K562 (cell line): ENCODE measurements at regions not wholly inside any gene's neighbourhood (a gene's known extent, or its start where the extent isn't known, plus 50 kb on each side); places are given as distances from the start of the nearest gene placed in this dataset.

Experiments used
- ARNT ChIP-seq, 2 experiments: fragments of 450-650 bp; IDR thresholded peaks; 2 replicates each; pipeline ENCODE4 v1.6.1; 2016; ENCODE audit warnings: mild to moderate bottlenecking in 1 of 2
- BRD9 ChIP-seq: fragments of 450-650 bp; IDR thresholded peaks from 2 replicates; pipeline ENCODE4 v1.6.1; 2018; ENCODE audit warnings: low read depth; ENCODE audit not compliant: partially characterized antibody
- GATA2 ChIP-seq: sonication (generic); formaldehyde crosslinking; IDR thresholded peaks from 2 replicates; pipeline ENCODE4 v1.4.0; 2020; ENCODE audit warnings: mild to moderate bottlenecking, missing genetic modification reagents
- GATAD2A ChIP-seq: fragments of 450-650 bp; IDR thresholded peaks from 2 replicates; pipeline ENCODE4 v1.6.1; 2017
- HMGN3 ChIP-seq: IDR thresholded peaks from 2 replicates; pipeline ENCODE4 v1.6.1; 2011; ENCODE audit warnings: borderline replicate concordance, low read depth, mild to moderate bottlenecking, mixed read lengths, low read length; ENCODE audit not compliant: insufficient read length; ENCODE audit errors: extremely low read depth
- KDM1A ChIP-seq, 2 experiments: fragments of 450-650 bp; IDR thresholded peaks; 2 replicates each; pipeline ENCODE4 v1.6.1; 2016; ENCODE audit warnings: mild to moderate bottlenecking in 2 of 2
- KLF6 ChIP-seq: fragments of 250-450 bp; sonication (Bioruptor Pico); IDR thresholded peaks from 2 replicates; pipeline ENCODE4 v1.4.0; 2020; ENCODE audit warnings: mild to moderate bottlenecking, moderate library complexity, borderline replicate concordance
- NCOA1 ChIP-seq: fragments of 450-650 bp; IDR thresholded peaks from 2 replicates; pipeline ENCODE4 v1.6.1; 2016; ENCODE audit warnings: low read depth
- NUFIP1 ChIP-seq: fragments of 450-650 bp; IDR thresholded peaks from 2 replicates; pipeline ENCODE4 v1.6.1; 2018; ENCODE audit not compliant: partially characterized antibody
- PHB ChIP-seq: fragments of 250-450 bp; sonication (Bioruptor Pico); IDR thresholded peaks from 2 replicates; pipeline ENCODE4 v1.5.0; 2021
- PHTF2 ChIP-seq: fragments of 250-450 bp; sonication (Bioruptor Pico); IDR thresholded peaks from 2 replicates; pipeline ENCODE4 v1.5.0; 2021; ENCODE audit warnings: mild to moderate bottlenecking
- POLR2AphosphoS2 ChIP-seq: IDR thresholded peaks from 2 replicates; pipeline ENCODE4 v1.6.1; 2012; ENCODE audit warnings: low read length, improper control_type of control experiment
- RCOR1 ChIP-seq, 2 experiments: IDR thresholded peaks; 2 replicates each; pipeline ENCODE4 v1.6.1; 2012; ENCODE audit warnings: low read depth in 2 of 2, low read length in 2 of 2, borderline replicate concordance in 1 of 2, improper control_type of control experiment in 1 of 2
- TSC22D4 ChIP-seq: fragments of 450-650 bp; IDR thresholded peaks from 2 replicates; pipeline ENCODE4 v1.6.1; 2016; ENCODE audit warnings: missing genetic modification characterization, missing biosample characterization, control low read depth
- ZBTB17 ChIP-seq: fragments of 450-650 bp; formaldehyde crosslinking; IDR thresholded peaks from 2 replicates; pipeline ENCODE4 v1.4.0; 2020; ENCODE audit warnings: mild to moderate bottlenecking
- ZFP1 ChIP-seq: fragments of 450-650 bp; formaldehyde crosslinking; IDR thresholded peaks from 2 replicates; pipeline ENCODE4 v1.4.0; 2020; ENCODE audit warnings: mild to moderate bottlenecking, mixed read lengths
- ZNF124 ChIP-seq: sonication (generic); formaldehyde crosslinking; IDR thresholded peaks from 2 replicates; pipeline ENCODE4 v1.8.1; 2022; ENCODE audit warnings: missing genetic modification reagents
- ZNF174 ChIP-seq: fragments of 250-450 bp; sonication (Bioruptor Pico); IDR thresholded peaks from 2 replicates; pipeline ENCODE4 v1.4.0; 2020; ENCODE audit warnings: mild to moderate bottlenecking
- ZNF3 ChIP-seq: fragments of 250-450 bp; sonication (Bioruptor Pico); IDR thresholded peaks from 2 replicates; pipeline ENCODE4 v1.5.0; 2021; ENCODE audit warnings: mild to moderate bottlenecking, moderate library complexity
- ZNF436 ChIP-seq: fragments of 250-450, 450-650 bp; sonication (Bioruptor Pico); formaldehyde crosslinking; IDR thresholded peaks from 2 replicates; pipeline ENCODE4 v1.7.0; 2020; ENCODE audit warnings: mild to moderate bottlenecking
- TF ChIP-seq, protein P1 (sequence below): fragments of 200-800 bp; sonication (Bioruptor generic); IDR thresholded peaks from 2 replicates; pipeline ENCODE4 v1.6.1; 2017; ENCODE audit warnings: missing genetic modification characterization, missing compliant biosample characterization
- TF ChIP-seq, protein P2 (sequence below): sonication (generic); formaldehyde crosslinking; IDR thresholded peaks from 2 replicates; pipeline ENCODE4 v1.8.1; 2022; ENCODE audit warnings: missing genetic modification reagents
- TF ChIP-seq, protein P3 (sequence below): sonication (generic); formaldehyde crosslinking; IDR thresholded peaks from 2 replicates; pipeline ENCODE4 v1.8.0; 2022; ENCODE audit warnings: mild to moderate bottlenecking, missing genetic modification reagents
- TF ChIP-seq, protein P4 (sequence below): fragments of 250-450 bp; sonication (Bioruptor Pico); IDR thresholded peaks from 2 replicates; pipeline ENCODE4 v1.4.0; 2020; ENCODE audit warnings: mild to moderate bottlenecking

DNA sequence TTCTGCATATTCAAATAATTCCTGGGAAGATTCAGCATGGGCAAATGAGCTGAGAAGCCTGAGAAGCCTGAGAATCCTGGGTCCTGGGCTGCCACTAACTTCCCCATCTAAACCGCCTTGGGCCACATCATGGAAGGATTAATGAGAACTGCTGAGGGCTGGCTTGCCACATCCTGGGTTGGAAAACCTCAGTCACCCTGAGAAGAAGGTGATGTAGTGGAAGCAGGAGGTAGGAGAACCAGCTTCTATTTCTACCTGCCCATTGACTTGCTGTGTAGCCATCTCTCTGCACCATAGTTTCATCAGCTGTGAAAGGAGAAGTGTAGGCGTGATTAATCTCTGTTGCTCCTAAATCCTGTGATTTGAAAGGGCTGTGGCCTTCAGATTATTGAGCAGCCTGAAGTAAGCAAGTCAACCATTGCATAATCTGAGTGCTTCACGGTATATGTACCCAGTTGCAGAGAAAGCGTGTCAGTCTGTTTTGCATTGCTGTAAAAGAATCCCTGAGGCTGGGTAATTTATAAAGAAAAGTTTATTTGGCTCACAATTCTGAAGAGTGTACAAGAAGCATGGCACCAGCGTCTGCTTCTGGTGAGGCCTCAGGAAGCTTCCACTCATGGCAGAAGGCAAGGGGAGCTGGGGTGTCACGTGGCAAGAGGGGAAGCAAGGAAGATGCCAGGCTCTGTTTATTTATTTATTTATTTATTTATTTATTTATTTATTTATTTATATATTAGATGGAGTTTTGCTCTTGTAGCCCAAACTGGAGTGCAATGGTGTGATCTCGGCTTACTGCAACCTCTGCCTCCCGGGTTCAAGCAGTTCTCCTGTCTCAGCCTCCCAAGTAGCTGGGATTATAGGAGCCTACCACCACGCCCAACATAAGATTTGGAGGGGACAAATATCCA, 140.9 kb upstream of the ATP6AP2 start (continued):
- TF ChIP-seq PHTF2: no peak
- TF ChIP-seq KLF6 (CRISPR knock-in tag): no peak
- TF ChIP-seq GATA2 (CRISPR knock-in tag): no peak
- no peak for TF ChIP-seq NCOA1
- TF ChIP-seq, protein P1, sequence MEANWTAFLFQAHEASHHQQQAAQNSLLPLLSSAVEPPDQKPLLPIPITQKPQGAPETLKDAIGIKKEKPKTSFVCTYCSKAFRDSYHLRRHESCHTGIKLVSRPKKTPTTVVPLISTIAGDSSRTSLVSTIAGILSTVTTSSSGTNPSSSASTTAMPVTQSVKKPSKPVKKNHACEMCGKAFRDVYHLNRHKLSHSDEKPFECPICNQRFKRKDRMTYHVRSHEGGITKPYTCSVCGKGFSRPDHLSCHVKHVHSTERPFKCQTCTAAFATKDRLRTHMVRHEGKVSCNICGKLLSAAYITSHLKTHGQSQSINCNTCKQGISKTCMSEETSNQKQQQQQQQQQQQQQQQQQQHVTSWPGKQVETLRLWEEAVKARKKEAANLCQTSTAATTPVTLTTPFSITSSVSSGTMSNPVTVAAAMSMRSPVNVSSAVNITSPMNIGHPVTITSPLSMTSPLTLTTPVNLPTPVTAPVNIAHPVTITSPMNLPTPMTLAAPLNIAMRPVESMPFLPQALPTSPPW (CRISPR knock-in tag): no peak
- TF ChIP-seq ZNF174 (CRISPR knock-in tag): no peak
- no peak for TF ChIP-seq ZNF124 (CRISPR knock-in tag)
- TF ChIP-seq ZFP1 (CRISPR knock-in tag): no peak
- TF ChIP-seq ZNF436 (CRISPR knock-in tag): no peak
- TF ChIP-seq POLR2AphosphoS2: no peak
- TF ChIP-seq ZBTB17 (CRISPR knock-in tag): no peak
- TF ChIP-seq GATAD2A: no peak
- TF ChIP-seq TSC22D4: no peak
- TF ChIP-seq, protein P2, sequence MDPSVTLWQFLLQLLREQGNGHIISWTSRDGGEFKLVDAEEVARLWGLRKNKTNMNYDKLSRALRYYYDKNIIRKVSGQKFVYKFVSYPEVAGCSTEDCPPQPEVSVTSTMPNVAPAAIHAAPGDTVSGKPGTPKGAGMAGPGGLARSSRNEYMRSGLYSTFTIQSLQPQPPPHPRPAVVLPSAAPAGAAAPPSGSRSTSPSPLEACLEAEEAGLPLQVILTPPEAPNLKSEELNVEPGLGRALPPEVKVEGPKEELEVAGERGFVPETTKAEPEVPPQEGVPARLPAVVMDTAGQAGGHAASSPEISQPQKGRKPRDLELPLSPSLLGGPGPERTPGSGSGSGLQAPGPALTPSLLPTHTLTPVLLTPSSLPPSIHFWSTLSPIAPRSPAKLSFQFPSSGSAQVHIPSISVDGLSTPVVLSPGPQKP (CRISPR knock-in tag): no peak
- no peak for TF ChIP-seq ARNT (IDR thresholded peaks at IDR 0.05)
- TF ChIP-seq RCOR1 (IDR thresholded peaks at IDR 0.05; ENCODE audit: borderline replicate concordance in 1 of 2, low read depth in 2 of 2, low read length in 2 of 2): peak in 1 of 2 experiments; percentile 73; a peak in 2 of 4 replicates
- TF ChIP-seq ZNF3 (CRISPR knock-in tag): no peak
- TF ChIP-seq, protein P3, sequence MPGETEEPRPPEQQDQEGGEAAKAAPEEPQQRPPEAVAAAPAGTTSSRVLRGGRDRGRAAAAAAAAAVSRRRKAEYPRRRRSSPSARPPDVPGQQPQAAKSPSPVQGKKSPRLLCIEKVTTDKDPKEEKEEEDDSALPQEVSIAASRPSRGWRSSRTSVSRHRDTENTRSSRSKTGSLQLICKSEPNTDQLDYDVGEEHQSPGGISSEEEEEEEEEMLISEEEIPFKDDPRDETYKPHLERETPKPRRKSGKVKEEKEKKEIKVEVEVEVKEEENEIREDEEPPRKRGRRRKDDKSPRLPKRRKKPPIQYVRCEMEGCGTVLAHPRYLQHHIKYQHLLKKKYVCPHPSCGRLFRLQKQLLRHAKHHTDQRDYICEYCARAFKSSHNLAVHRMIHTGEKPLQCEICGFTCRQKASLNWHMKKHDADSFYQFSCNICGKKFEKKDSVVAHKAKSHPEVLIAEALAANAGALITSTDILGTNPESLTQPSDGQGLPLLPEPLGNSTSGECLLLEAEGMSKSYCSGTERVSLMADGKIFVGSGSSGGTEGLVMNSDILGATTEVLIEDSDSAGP (CRISPR knock-in tag): no peak
- TF ChIP-seq BRD9: no peak
- TF ChIP-seq PHB (CRISPR knock-in tag): no peak
- TF ChIP-seq HMGN3: no peak
- peak; percentile 52 to 63 for TF ChIP-seq KDM1A (IDR thresholded peaks at IDR 0.05)
- TF ChIP-seq NUFIP1: no peak
- TF ChIP-seq, protein P4, sequence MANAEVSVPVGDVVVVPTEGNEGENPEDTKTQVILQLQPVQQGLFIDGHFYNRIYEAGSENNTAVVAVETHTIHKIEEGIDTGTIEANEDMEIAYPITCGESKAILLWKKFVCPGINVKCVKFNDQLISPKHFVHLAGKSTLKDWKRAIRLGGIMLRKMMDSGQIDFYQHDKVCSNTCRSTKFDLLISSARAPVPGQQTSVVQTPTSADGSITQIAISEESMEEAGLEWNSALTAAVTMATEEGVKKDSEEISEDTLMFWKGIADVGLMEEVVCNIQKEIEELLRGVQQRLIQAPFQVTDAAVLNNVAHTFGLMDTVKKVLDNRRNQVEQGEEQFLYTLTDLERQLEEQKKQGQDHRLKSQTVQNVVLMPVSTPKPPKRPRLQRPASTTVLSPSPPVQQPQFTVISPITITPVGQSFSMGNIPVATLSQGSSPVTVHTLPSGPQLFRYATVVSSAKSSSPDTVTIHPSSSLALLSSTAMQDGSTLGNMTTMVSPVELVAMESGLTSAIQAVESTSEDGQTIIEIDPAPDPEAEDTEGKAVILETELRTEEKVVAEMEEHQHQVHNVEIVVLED: no peak
